ENCODE measurements at regions not wholly inside any gene's neighbourhood (a gene's known extent, or its start where the extent isn't known, plus 50 kb on each side); places are given as distances from the start of the nearest gene placed in this dataset.

DNA sequence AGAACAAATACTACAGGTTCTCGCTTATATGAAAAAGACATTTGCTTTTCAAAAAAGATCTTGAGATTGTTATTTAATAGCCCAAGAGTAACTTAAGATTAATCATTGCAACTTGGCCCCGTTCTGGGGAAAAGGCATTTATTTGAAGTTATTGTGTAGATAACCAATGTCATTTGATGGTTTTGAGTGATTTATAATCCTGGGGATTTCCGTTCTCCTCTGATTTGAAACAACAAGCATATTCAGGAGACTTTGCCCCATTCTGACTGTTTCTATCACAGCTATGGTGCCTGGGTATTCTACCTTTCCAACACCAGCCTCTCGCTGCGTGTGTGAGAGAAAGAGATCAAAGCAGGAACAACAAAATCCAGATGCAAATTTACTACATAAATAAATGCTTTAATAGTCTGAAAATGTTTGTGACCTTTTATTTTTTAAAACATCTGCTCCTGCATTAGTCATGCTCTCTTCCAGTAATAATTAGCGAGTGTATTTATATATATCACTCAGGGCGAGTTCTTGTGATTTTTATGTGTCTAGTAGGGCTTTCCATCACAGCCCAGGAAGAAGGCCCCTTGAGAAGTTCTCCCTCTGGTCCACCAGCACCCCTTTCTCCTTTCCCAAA lies 197.9 kb upstream of the FOXQ1 start:
- DNase-seq, result no peak

- DNase-seq, result no peak
Measured at GRCh38 chr6:1111361-1111760, 200.5 kb upstream of the FOXQ1 start.

- no peak for DNase-seq
Measured at GRCh38 chr6:1110941-1111349, 201.0 kb upstream of the FOXQ1 start.

GRCh38 chr6:1110164-1110563 lies 201.7 kb upstream of the FOXQ1 start:
- DNase-seq, result no peak

DNA sequence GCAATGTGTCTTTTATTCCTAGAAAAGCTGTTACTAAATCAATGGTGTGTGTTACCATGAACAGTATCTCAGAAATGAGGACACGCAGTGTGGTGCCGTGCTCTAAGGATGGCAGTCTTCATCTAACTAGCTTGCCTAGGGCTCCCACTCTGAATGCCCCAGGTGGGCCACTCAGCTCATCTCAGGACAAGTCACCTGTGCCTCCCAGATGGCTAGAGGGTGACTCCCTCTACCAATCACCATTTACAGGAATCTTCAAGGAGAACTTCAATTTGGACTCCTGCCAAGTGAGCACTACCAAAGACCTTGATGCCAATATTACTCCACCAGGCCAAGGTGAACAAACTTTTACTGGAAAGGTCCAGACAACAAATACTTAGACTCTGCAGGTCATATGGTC lies 202.8 kb upstream of the FOXQ1 start:
- no peak for DNase-seq

GRCh38 chr6:1108198-1108597 lies 203.7 kb upstream of the FOXQ1 start:
- no peak for DNase-seq

DNA sequence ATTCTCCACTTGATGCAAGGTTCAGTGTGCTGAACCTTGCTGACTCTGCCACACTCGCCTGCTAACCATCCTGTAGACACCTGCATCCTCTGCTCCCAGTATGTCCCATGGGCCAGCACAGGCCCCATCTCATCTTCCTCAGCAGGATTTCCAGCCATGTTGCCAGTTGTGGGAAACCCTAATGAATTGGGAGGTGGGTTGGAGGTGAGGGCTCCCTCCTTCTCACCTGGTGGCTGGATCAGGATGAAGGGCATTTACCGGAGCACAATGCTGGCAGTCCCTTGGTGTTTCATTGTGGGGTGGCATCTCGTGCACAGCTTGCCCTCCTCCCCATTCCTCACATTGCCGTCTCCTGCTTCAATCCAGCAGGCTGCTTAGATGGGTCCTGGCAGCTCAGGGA lies 204.3 kb upstream of the FOXQ1 start:
- no peak for DNase-seq

GRCh38 chr6:1105833-1106400 lies 206.0 kb upstream of the FOXQ1 start:
- no peak for DNase-seq

GRCh38 chr6:1104988-1105670 lies 206.8 kb upstream of the FOXQ1 start:
- no peak for DNase-seq

DNA sequence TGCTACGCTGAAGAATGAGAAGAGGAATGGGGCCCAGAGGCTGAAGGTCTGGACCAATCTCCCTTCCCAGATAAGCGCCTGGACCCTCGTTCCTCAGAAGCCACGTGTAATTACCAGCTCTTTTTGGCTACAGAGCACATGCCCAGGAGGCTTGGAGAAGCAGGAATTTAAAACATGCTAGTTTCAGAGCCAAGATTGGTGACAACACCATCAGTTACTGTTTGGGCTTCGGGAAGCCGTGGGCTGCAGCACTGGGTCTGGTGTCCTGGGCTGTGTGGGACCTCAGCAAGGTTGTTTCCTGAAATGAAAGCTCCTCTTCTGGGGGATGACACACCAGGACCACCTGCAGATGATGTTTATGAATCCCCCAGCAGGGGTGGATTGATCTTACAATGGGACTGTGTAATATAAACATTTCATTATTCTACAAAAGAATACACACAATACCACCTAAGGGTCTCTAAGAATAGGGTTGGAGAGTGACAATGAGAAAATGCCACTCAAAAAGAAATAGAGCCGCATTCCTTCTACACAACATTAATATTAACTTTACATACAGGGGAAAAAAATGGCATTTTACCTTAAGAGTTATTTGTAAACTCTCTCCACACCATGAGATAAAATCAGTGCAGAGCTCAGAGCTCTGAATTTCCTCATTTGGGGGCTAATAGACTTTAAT lies 207.8 kb upstream of the FOXQ1 start:
- no peak for DNase-seq

GRCh38 chr6:1103021-1103420 lies 208.9 kb upstream of the FOXQ1 start:
- no peak for DNase-seq

- DNase-seq, result no peak
Measured at GRCh38 chr6:1100269-1100668, 211.6 kb upstream of the FOXQ1 start.

DNA sequence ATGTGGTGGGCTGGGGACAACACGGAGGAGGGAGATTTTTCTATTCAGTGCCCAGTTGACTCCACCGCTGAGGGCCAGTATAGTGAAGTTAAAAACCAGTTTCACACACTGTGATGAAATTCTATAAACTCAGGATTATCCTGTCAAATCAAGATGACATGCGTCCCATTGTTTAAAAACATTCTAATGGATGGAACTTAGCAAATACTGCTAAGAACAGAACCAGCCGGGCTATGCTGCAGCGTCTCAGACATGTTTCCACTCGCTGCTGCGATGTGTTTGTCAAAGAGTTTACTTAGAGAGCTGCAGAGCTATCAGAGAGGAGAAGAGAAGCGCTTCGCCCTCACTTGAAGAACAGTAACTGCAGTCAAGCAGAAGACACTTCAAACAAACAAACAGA lies 212.6 kb upstream of the FOXQ1 start:
- no peak for DNase-seq

DNA sequence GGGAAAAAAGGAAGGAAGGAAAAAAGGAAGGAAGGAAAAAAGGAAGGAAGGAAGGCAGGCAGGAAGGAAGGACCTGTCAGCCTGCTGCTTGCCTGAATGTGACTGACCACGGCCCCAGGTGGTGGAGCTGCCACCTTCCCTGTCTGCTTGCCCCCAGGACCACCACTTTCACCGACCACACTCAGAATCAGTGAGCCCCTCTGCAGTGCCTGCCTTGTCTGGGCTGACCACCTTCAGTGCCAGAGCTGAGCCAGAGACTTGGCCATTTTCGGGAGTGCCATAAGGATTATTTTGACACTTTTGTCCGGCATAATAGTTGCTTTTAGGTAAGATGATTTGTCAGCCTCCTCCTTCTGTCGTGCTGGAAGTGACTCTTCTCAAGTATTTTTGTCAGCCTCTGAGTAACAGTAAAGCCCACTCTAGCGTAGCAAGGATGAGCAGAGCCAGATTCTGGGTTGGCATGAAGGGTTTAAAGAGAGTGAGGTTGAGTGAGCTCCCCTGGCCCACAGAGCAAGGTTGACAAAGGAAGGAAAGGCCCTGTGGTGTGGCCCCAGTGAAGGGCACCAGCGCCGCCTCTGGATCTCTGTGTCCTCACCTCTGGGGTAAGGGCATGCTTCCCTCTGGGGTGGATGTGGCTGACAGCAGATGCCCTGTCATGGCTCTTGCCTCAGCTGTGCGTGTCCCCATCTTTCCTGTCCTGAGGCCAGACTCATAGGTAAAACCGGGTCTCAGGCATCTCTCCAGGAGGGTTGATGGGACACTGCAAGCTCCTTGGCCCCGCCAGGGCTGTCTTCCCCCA lies 214.7 kb upstream of the FOXQ1 start:
- no peak for DNase-seq

GRCh38 chr6:1094306-1094705 lies 217.6 kb upstream of the FOXQ1 start:
- no peak for DNase-seq

GRCh38 chr6:1091900-1092299 lies 220.0 kb upstream of the FOXQ1 start:
- DNase-seq, result no peak

DNA sequence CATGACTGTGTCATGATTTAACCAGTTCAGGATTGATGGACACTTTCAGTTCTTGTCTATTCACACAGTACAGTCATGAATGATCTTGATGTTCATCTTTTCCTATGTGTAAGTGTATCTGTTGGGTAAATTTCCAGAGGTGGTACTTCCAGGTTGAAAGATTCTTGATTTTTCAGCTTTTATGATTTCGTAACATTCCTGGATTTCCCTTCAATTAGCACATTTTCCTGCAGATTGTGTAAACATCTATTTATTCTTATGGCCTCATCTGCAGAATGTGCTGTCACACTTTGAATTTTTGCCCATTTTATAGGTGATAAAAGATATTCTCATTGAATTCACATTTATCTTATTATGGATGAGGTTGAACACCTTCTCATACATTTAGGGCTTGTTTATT lies 222.0 kb upstream of the FOXQ1 start:
- no peak for DNase-seq

DNA sequence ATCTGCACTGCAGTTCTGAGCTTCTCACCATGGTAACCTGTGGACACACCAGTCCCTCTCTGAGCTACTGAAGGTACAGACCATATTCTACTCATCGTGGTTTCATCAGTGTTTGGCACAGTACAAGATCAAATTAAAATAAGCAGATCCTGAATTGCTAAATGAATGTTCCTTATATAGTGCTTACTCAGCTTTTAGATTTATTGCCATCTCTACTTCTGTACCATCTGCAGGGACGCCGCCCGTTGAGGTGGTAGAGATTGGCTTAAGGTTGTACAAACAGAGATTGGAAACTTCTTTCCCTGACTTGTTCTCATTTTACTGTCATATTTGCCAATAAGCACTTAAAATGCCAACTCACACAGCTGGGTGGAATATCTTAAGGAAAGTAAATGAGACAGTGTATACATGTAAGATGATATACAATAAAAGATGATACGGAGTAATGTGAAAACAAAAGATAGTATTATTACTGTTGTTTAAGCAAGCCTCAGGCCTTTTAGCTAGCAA lies 223.4 kb upstream of the FOXQ1 start:
- no peak for DNase-seq

DNA sequence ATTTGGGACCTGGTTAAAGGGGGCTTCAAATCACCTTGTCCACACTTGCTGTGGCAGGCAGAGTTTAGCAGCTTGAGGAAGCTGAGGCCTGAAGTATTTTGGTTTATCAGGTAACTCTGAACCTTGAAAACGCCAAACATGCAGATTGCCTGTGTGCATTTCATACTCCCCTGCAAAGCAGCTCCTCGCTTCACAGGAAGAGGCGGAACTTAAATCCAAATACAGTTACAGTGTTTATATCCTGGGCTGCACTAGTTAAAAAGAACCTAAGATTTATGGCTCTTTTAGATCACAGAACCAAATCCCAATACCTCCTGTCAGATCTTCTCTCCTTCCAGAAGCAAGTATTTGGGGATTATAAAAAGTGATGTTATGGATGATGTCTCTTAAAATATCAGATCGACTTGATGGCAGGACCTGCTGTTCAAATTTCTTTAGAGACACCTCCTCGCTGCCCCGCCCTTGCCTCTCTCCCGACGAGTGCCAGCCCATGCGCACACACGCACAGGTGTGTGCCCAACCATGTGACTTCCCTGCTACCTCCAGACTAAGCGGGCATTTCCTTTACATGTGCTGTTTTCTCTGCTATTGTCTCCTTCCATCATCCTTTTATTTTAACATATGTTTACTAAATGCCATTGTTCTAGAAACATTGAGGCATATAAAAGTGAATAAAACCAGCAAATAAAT lies 224.6 kb upstream of the FOXQ1 start:
- DNase-seq, result no peak

- no peak for DNase-seq
Measured at GRCh38 chr6:1086446-1087153, 225.3 kb upstream of the FOXQ1 start.

- DNase-seq, result no peak
Measured at GRCh38 chr6:1082285-1082935, 229.5 kb upstream of the FOXQ1 start.
